ENCODE measurements at regions not wholly inside any gene's neighbourhood (a gene's known extent, or its start where the extent isn't known, plus 50 kb on each side); places are given as distances from the start of the nearest gene placed in this dataset.

DNA sequence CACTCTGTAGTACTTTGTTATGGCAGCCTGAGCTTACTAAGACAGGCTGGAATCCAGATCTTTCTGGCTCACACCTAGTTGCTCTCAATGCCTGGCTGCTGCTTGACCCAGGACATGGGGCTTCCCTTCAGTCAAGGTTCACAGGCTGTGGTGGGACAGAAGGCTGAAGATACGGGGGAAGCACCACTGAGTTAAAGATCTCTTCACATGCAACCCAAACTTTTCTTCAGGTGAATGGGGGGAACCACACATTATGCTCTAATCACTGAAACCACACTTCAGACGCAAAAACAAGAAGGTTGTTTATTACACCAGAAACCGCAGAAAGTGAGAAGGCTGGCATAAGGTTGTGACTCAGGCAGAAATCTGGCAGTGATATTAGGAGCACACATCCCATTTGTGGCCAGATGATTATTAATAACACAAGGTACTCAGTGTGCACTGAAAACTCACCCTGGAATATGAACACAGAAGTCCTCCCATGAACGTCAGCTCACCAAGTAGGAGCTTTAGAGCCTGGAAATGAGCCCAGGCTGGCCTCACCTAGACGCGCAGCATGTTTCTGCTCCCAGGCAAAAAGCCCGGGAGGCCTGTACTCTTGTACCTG is 230.5 kb upstream of the CHRNA7 start:
- TF ChIP-seq SIN3A (IDR thresholded peaks at IDR 0.05; ENCODE audit: borderline replicate concordance, insufficient read depth, low read length), result no peak
- no peak for TF ChIP-seq FOXP2 (optimal IDR thresholded peaks at IDR 0.05; ENCODE audit: borderline replicate concordance, extremely low read depth, extremely low read length, insufficient read depth)
- TF ChIP-seq TAF1 (IDR thresholded peaks at IDR 0.05; ENCODE audit: borderline replicate concordance, insufficient read depth, low read length), result no peak
- TF ChIP-seq, protein P1, sequence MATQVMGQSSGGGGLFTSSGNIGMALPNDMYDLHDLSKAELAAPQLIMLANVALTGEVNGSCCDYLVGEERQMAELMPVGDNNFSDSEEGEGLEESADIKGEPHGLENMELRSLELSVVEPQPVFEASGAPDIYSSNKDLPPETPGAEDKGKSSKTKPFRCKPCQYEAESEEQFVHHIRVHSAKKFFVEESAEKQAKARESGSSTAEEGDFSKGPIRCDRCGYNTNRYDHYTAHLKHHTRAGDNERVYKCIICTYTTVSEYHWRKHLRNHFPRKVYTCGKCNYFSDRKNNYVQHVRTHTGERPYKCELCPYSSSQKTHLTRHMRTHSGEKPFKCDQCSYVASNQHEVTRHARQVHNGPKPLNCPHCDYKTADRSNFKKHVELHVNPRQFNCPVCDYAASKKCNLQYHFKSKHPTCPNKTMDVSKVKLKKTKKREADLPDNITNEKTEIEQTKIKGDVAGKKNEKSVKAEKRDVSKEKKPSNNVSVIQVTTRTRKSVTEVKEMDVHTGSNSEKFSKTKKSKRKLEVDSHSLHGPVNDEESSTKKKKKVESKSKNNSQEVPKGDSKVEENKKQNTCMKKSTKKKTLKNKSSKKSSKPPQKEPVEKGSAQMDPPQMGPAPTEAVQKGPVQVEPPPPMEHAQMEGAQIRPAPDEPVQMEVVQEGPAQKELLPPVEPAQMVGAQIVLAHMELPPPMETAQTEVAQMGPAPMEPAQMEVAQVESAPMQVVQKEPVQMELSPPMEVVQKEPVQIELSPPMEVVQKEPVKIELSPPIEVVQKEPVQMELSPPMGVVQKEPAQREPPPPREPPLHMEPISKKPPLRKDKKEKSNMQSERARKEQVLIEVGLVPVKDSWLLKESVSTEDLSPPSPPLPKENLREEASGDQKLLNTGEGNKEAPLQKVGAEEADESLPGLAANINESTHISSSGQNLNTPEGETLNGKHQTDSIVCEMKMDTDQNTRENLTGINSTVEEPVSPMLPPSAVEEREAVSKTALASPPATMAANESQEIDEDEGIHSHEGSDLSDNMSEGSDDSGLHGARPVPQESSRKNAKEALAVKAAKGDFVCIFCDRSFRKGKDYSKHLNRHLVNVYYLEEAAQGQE (IDR thresholded peaks at IDR 0.05; ENCODE audit: insufficient read depth in 1 of 2, low read depth in 2 of 2, low read length in 2 of 2), result no peak
- TF ChIP-seq POLR2AphosphoS5 (IDR thresholded peaks at IDR 0.05; ENCODE audit: low read depth, low read length), result no peak

DNA sequence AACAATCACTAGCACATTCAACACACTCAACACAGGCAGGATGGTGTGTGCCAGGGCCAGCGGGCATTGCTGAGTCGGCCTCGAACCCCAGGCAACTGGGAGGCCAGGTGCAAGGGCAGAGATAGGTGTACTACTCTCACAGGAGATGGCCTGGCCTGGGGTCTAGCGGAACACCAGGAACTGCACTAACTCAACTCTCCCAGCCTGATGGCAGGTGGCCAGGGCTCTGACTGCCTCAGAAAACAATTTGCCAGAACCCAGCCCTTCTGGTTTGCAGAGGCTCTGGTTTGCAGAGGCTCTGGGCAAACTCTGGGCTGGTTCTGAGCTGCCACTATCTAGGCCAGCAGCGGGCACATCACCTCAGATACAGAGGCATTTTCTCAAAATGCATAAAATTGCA is 229.2 kb upstream of the CHRNA7 start:
- TF ChIP-seq, protein P1 (IDR thresholded peaks at IDR 0.05; ENCODE audit: insufficient read depth in 1 of 2, low read depth in 2 of 2, low read length in 2 of 2), result no peak

DNA sequence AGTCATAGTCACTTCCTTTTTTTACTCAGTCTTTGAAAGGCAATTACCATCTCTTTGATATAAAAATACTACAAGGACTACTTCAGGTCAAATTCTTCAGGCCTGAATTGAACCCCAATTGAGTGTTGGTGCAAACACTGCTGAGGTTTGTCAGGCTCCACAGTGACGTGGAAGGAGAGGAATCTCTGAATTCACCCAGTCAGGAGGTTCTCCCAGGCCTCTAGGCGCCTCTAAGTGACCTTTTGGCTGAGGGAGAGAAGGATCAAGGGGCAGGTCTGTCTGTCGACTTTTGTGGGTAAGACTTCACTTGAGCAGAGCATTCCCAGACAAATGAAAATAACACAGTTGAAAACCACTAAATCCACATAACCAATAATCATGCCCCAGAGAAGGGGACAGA is 227.6 kb upstream of the CHRNA7 start:
- no peak for TF ChIP-seq POLR2AphosphoS5 (IDR thresholded peaks at IDR 0.05; ENCODE audit: low read depth, low read length)
- TF ChIP-seq SIN3A (IDR thresholded peaks at IDR 0.05; ENCODE audit: borderline replicate concordance, insufficient read depth, low read length), result no peak
- no peak for TF ChIP-seq FOXP2 (optimal IDR thresholded peaks at IDR 0.05; ENCODE audit: borderline replicate concordance, extremely low read depth, extremely low read length, insufficient read depth)
- TF ChIP-seq TAF1 (IDR thresholded peaks at IDR 0.05; ENCODE audit: borderline replicate concordance, insufficient read depth, low read length), result no peak
- TF ChIP-seq, protein P1 (IDR thresholded peaks at IDR 0.05; ENCODE audit: insufficient read depth in 1 of 2, low read depth in 2 of 2, low read length in 2 of 2), result no peak

DNA sequence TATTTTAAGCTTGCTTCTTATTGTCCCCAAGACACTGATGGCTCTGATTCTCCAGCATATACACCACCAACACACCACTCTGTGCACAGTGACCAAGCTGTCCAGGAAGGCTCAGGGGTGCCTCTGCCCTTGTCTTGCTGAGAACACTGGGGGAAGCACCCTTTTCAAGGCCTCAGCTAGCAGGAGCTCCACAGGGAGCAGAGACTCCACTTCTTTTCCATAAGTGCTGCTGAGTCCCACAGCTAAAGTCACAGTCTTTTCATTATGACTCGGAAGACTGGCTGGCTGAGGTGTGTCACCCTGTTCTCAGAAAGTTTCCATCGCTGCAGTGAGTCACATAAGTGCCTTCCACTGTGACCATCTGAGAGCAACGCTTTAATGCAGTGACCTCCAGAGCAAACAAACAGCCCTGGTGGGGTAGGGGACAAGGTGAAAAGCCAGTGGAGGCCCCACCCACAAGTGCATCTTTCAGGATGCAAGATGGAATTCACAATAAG is 226.9 kb upstream of the CHRNA7 start:
- TF ChIP-seq TAF1 (IDR thresholded peaks at IDR 0.05; ENCODE audit: borderline replicate concordance, insufficient read depth, low read length) (no peak), FOXP2 (optimal IDR thresholded peaks at IDR 0.05; ENCODE audit: borderline replicate concordance, extremely low read depth, extremely low read length, insufficient read depth) (no peak), SIN3A (IDR thresholded peaks at IDR 0.05; ENCODE audit: borderline replicate concordance, insufficient read depth, low read length) (no peak), POLR2AphosphoS5 (IDR thresholded peaks at IDR 0.05; ENCODE audit: low read depth, low read length) (no peak)
- TF ChIP-seq, protein P1 (IDR thresholded peaks at IDR 0.05; ENCODE audit: insufficient read depth in 1 of 2, low read depth in 2 of 2, low read length in 2 of 2), result no peak

Data from PFSK-1 (cell line).